PFSK-1 (cell line): ENCODE measurements at regions not wholly inside any gene's neighbourhood (a gene's known extent, or its start where the extent isn't known, plus 50 kb on each side); places are given as distances from the start of the nearest gene placed in this dataset.

Experiments used
- POLR2AphosphoS5 ChIP-seq: IDR thresholded peaks from 2 replicates; pipeline ENCODE4 v1.6.1; 2012; ENCODE audit warnings: low read depth, mild to moderate bottlenecking, control low read depth, low read length, moderate library complexity
- SIN3A ChIP-seq: IDR thresholded peaks from 2 replicates; pipeline ENCODE4 v1.6.1; 2012; ENCODE audit warnings: mild to moderate bottlenecking, low read length, moderate library complexity, borderline replicate concordance; ENCODE audit not compliant: insufficient read depth
- TAF1 ChIP-seq: IDR thresholded peaks from 2 replicates; pipeline ENCODE4 v1.6.1; 2012; ENCODE audit warnings: low read length, control low read depth, borderline replicate concordance; ENCODE audit not compliant: insufficient read depth

DNA sequence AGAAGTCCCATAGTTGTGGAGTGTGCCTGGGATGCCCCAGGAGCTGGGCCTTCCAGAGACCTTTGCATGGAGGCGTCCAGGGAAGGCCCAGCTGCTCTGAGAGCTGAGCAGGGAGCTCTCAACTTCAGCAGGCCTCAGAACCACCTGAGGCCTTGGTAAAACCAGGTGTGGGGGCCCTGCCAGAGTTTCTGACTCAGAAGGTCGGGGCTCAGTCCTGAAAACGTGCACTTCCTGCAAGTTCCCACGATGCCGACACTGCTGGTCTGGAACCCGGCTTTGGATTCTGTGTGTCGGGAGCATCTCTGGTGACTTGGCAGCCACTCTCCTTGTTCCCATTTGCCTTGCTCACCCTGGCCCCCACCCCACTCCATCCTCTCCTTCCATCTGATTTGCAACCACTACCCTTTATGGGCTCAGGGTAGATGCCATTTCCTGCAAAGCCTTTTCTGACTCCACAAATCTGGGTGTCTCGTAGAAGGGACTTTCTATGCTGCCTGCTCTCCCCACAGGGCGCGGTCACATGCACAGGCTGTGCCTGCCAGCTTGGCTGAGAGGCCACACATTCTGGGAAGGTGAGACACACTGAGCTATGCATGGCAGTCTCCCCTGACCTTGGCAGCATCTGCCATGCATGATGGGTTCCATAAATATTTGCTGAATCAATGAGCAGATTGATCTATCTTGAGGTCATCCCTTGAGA, 244.7 kb downstream of the COL4A1 start:
- no peak for TF ChIP-seq TAF1
- no peak for TF ChIP-seq POLR2AphosphoS5
- TF ChIP-seq SIN3A = no peak
